Stomach (tissue), 4 donors: ENCODE measurements at regions not wholly inside any gene's neighbourhood (a gene's known extent, or its start where the extent isn't known, plus 50 kb on each side); places are given as distances from the start of the nearest gene placed in this dataset.
"Not testable (repeated sequence)": the region's sequence is repeated elsewhere in the genome, so short reads cannot be mapped to it uniquely, and the experiment has no call there.

ENCODE experiments used
- CTCF ChIP-seq, 7 experiments: fragments of 450-650 bp in 4 of 7; fragments of 200-600 bp in 3 of 7; sonication (generic) in 3 of 7; IDR thresholded peaks; one replicate each; pipeline ENCODE4 v1.5.1; 2016 to 2019; ENCODE audit warnings: antibody characterized with exemption in 7 of 7, control low read depth in 2 of 7, mild to moderate bottlenecking in 1 of 7
- POLR2A ChIP-seq, 4 donors: fragments of 450-650 bp; IDR thresholded peaks; one replicate each; pipeline ENCODE4 v1.6.1; 2016; ENCODE audit warnings: antibody characterized with exemption in 4 of 4, control low read depth in 2 of 4, mild to moderate bottlenecking in 1 of 4, moderate library complexity in 1 of 4

- TF ChIP-seq POLR2A, CTCF (IDR thresholded peaks at IDR 0.05): not testable (repeated sequence)
Observed at GRCh38 chr17:63298916-63299315, 147.2 kb downstream of the CYB561 start.
